ENCODE measurements at regions not wholly inside any gene's neighbourhood (a gene's known extent, or its start where the extent isn't known, plus 50 kb on each side); places are given as distances from the start of the nearest gene placed in this dataset.
"Not testable (repeated sequence)": the region's sequence is repeated elsewhere in the genome, so short reads cannot be mapped to it uniquely, and the experiment has no call there.

- ChIA-PET CTCF (no interaction called here), POLR2A (no interaction called here)
- DNase-seq = no peak
- intact Hi-C loops (cut with micrococcal nuclease) = no loop called here
- H3K36me3 Mint-ChIP-seq = no peaks in the 10 kb centered on the region
- no peaks in the 10 kb centered on the region for H3K4me1 Mint-ChIP-seq (ENCODE audit: low read depth)
- H3K27ac Mint-ChIP-seq = no peak overlapping the region
- no peaks in the 10 kb centered on the region for H3K27me3 Mint-ChIP-seq
- no peak overlapping the region for H3K4me3 Mint-ChIP-seq
- no peaks in the 10 kb centered on the region for H3K9me3 Mint-ChIP-seq
These were observed 615.0 kb upstream of the CHD1 start for GRCh38 chr5:99543841-99544240.

DNA sequence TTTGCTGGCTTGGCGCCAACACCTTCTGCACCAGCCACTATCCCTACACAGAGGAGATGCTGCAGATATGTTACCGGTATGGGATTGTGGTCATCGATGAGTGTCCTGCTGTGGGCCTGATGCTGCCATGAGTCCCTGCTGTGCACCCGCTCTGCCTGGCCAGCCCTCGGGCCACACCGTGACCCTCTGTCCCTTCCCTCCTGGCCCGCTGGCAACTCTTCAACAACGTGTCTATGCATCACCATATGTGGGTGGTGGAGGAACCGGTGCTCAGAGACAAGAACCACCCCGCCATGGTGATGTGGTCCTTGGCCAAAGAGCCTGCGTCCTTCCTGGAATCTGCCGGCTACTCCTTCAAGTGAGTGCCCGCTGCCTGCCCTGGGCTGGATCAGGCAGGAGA lies 605.4 kb upstream of the CHD1 start:
- H3K36me3 Mint-ChIP-seq; H3K9me3 Mint-ChIP-seq; H3K4me1 Mint-ChIP-seq (ENCODE audit: low read depth); H3K27me3 Mint-ChIP-seq; CTCF ChIA-PET; POLR2A ChIA-PET; intact Hi-C loops (cut with micrococcal nuclease); DNase-seq; H3K4me3 Mint-ChIP-seq; H3K27ac Mint-ChIP-seq: not testable (repeated sequence)

DNA sequence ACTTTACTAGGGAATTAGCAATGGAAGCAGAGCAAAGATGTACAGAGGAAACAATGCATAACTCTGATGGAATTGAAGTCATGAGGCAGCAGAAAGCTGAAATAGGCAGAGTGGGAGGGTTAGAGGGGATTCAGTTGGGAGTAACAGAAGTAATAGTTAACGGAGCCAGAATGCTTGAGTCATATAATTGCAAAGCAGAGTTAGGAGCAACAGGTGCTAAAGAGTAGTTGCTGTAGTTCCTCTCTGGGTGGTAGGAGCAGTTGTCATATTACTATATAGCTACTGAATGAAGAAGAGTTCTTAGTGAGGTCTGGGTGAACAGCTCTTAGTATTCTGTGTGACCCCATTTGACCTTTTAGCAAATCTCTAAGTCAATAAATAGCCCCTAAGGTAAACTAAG lies 592.9 kb upstream of the CHD1 start:
- CTCF ChIA-PET; H3K4me1 Mint-ChIP-seq (ENCODE audit: low read depth); POLR2A ChIA-PET; H3K27ac Mint-ChIP-seq; H3K9me3 Mint-ChIP-seq; DNase-seq; H3K36me3 Mint-ChIP-seq; intact Hi-C loops (cut with micrococcal nuclease); H3K4me3 Mint-ChIP-seq; H3K27me3 Mint-ChIP-seq: not testable (repeated sequence)

GRCh38 chr5:99515864-99516490 lies 587.2 kb upstream of the CHD1 start:
- CTCF ChIA-PET; intact Hi-C loops (cut with micrococcal nuclease); H3K36me3 Mint-ChIP-seq; H3K27ac Mint-ChIP-seq; H3K9me3 Mint-ChIP-seq; H3K4me1 Mint-ChIP-seq (ENCODE audit: low read depth); DNase-seq; H3K4me3 Mint-ChIP-seq; H3K27me3 Mint-ChIP-seq; POLR2A ChIA-PET: not testable (repeated sequence)

DNA sequence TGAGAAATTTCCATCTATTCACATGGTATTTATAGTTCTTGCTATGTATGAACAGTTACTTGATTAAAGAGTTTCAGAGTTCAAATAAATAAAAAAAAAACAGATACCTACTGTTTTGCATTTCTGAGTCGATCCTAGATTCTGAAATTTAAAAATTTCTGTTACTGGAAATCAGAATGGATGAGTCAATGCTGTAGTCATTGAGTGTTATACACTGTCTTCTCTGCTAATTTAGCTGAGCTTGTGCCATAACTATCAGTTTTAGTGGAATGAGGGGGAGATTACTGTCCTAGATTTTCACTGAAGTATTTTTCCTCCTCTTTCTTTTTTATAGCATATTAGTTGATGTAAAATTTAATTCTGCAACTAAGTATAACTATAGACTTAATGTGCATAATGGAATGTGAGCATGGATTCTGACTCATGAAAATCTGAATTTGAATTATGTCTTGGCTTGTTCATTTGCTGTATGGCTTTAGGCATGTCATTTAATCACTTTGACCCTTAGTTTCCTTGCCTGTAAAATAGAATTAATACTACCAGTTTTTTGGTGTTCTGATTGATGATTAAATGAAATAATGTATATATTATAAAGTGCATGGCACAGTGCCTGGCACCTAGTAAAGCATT lies 581.5 kb upstream of the CHD1 start:
- intact Hi-C loops (cut with micrococcal nuclease); H3K36me3 Mint-ChIP-seq; H3K4me3 Mint-ChIP-seq; H3K27ac Mint-ChIP-seq; H3K27me3 Mint-ChIP-seq; H3K4me1 Mint-ChIP-seq (ENCODE audit: low read depth); CTCF ChIA-PET; POLR2A ChIA-PET; DNase-seq: not testable (repeated sequence)
- H3K9me3 Mint-ChIP-seq = peaks cover 14% of the 10 kb centered on the region

DNA sequence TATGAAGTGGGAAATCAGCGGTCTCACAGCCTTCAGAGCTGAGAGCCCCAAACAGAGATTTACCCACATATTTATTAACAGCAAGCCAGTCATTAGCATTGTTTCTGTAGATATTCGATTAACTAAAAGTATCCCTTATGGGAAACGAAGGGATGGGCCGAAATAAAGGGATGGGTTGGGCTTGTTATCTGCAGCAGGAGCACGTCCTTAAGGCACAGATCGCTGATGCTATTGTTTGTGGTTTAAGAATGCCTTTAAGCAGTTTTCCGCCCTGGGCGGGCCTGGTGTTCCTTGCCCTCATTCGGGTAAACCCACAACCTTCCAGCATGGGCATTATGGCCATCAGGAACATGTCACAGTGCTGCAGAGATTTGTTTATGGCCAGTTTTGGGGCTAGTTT lies 580.3 kb upstream of the CHD1 start:
- H3K9me3 Mint-ChIP-seq = peaks cover 18% of the 10 kb centered on the region
- H3K36me3 Mint-ChIP-seq; POLR2A ChIA-PET; H3K4me3 Mint-ChIP-seq; intact Hi-C loops (cut with micrococcal nuclease); H3K27me3 Mint-ChIP-seq; DNase-seq; H3K27ac Mint-ChIP-seq; CTCF ChIA-PET; H3K4me1 Mint-ChIP-seq (ENCODE audit: low read depth): not testable (repeated sequence)

GRCh38 chr5:99495456-99495855 lies 566.6 kb upstream of the CHD1 start:
- intact Hi-C loops (cut with micrococcal nuclease); H3K9me3 Mint-ChIP-seq; DNase-seq; H3K4me1 Mint-ChIP-seq (ENCODE audit: low read depth); H3K27me3 Mint-ChIP-seq; POLR2A ChIA-PET; H3K27ac Mint-ChIP-seq; H3K36me3 Mint-ChIP-seq; H3K4me3 Mint-ChIP-seq; CTCF ChIA-PET: not testable (repeated sequence)

- CTCF ChIA-PET; intact Hi-C loops (cut with micrococcal nuclease); H3K27ac Mint-ChIP-seq; H3K27me3 Mint-ChIP-seq; POLR2A ChIA-PET; H3K4me3 Mint-ChIP-seq; H3K4me1 Mint-ChIP-seq (ENCODE audit: low read depth); H3K9me3 Mint-ChIP-seq; H3K36me3 Mint-ChIP-seq; DNase-seq: not testable (repeated sequence)
These were observed 549.6 kb upstream of the CHD1 start for GRCh38 chr5:99478450-99478849.

- DNase-seq; H3K36me3 Mint-ChIP-seq; H3K4me3 Mint-ChIP-seq; CTCF ChIA-PET; H3K27me3 Mint-ChIP-seq; H3K4me1 Mint-ChIP-seq (ENCODE audit: low read depth); intact Hi-C loops (cut with micrococcal nuclease); H3K9me3 Mint-ChIP-seq; POLR2A ChIA-PET; H3K27ac Mint-ChIP-seq: not testable (repeated sequence)
These were observed 544.5 kb upstream of the CHD1 start for GRCh38 chr5:99473328-99473727.

- H3K4me1 Mint-ChIP-seq (ENCODE audit: low read depth); POLR2A ChIA-PET; H3K4me3 Mint-ChIP-seq; H3K27me3 Mint-ChIP-seq; intact Hi-C loops (cut with micrococcal nuclease); CTCF ChIA-PET; H3K27ac Mint-ChIP-seq; H3K36me3 Mint-ChIP-seq; DNase-seq; H3K9me3 Mint-ChIP-seq: not testable (repeated sequence)
These were observed 542.9 kb upstream of the CHD1 start for GRCh38 chr5:99471726-99472125.

DNA sequence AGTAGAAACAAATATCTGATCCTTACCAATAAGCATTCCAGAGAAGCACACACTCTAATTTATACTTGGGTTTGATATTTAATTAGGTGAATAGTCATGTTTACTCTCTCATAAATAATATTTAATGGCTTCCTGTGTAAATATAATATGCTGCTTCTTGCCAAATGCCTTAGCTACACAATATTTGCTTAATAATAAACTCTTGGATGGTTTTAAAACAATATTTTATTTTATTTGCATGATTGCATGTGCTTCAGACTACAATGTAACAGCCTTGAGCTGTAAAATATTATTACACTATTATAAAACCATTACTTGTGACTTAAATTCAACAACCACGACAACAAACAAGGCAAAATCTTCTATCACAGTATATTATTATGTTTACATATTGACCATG lies 542.4 kb upstream of the CHD1 start:
- H3K27ac Mint-ChIP-seq; H3K4me1 Mint-ChIP-seq (ENCODE audit: low read depth); H3K36me3 Mint-ChIP-seq; intact Hi-C loops (cut with micrococcal nuclease); H3K9me3 Mint-ChIP-seq; H3K4me3 Mint-ChIP-seq; DNase-seq; POLR2A ChIA-PET; H3K27me3 Mint-ChIP-seq; CTCF ChIA-PET: not testable (repeated sequence)

DNA sequence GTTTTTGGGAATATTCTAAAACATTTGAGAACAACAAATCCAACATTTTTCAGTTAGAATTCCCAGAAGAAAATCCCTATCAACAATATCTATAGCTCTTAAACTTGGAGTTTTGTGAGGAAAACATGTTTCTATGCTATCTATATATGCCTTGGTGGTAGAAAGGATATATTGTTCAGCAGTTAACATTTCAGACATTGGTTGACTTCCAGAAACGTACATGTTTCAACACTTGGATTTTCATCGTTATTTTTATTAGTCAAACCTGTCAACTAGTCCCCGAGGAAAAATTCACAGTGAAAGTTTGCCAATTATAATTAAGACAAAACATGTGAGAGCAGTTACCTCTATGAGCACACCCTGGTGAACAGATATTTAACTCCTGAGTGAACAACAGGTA lies 541.8 kb upstream of the CHD1 start:
- intact Hi-C loops (cut with micrococcal nuclease); H3K4me3 Mint-ChIP-seq; H3K9me3 Mint-ChIP-seq; CTCF ChIA-PET; POLR2A ChIA-PET; H3K27ac Mint-ChIP-seq; H3K4me1 Mint-ChIP-seq (ENCODE audit: low read depth); DNase-seq; H3K27me3 Mint-ChIP-seq; H3K36me3 Mint-ChIP-seq: not testable (repeated sequence)

GRCh38 chr5:99460701-99461100 lies 531.9 kb upstream of the CHD1 start:
- no peaks in the 10 kb centered on the region for H3K27me3 Mint-ChIP-seq
- intact Hi-C loops (cut with micrococcal nuclease) = loop anchor here (5.0 kb wide), 1 partner anchor 358 kb away; no protein-coding TSS in a partner anchor
- H3K4me1 Mint-ChIP-seq (ENCODE audit: low read depth) = no peaks in the 10 kb centered on the region
- ChIA-PET POLR2A (no interaction called here), CTCF (no interaction called here)
- no peak overlapping the region for H3K27ac Mint-ChIP-seq
- no peaks in the 10 kb centered on the region for H3K9me3 Mint-ChIP-seq
- H3K36me3 Mint-ChIP-seq = no peaks in the 10 kb centered on the region
- no peak overlapping the region for H3K4me3 Mint-ChIP-seq
- no peak for DNase-seq
